HAP-1 (cell line): ENCODE measurements at regions not wholly inside any gene's neighbourhood (a gene's known extent, or its start where the extent isn't known, plus 50 kb on each side); places are given as distances from the start of the nearest gene placed in this dataset.

Experiments used
- DNase-seq, 2 experiments: peaks; one replicate each; pipeline ENCODE4 v3.0.0-alpha.2; 2016 to 2020; ENCODE audit warnings: low spot score in 2 of 2
- H3K27me3 ChIP-seq: fragments of 250-450 bp; sonication (Bioruptor Pico); 2 replicates; pipeline ENCODE4 v1.5.1; 2020; ENCODE audit warnings: low read depth, mild to moderate bottlenecking, moderate library complexity
- H3K36me3 ChIP-seq: fragments of 250-450 bp; sonication (Bioruptor Pico); replicated peaks from 2 replicates; pipeline ENCODE4 v1.5.1; 2020; ENCODE audit warnings: mild to moderate bottlenecking
- H3K4me1 ChIP-seq: fragments of 250-450 bp; sonication (Bioruptor Pico); 2 replicates; pipeline ENCODE4 v1.5.1; 2020; ENCODE audit warnings: mild to moderate bottlenecking
- H3K4me3 ChIP-seq: fragments of 250-450 bp; sonication (Bioruptor Pico); 2 replicates; pipeline ENCODE4 v1.5.1; 2020; ENCODE audit warnings: mild to moderate bottlenecking, moderate library complexity
- H3K9me3 ChIP-seq: fragments of 250-450 bp; sonication (Bioruptor Pico); 2 replicates; pipeline ENCODE4 v1.5.1; 2020; ENCODE audit warnings: mild to moderate bottlenecking, moderate library complexity
- in situ Hi-C: fragments of 300-500 bp; cut with MboI; formaldehyde crosslinking; loops from 3 replicates; pipeline ENCODE4 v1.14.3; 2020; ENCODE audit warnings: low sequenced_read_pairs, inconsistent platforms, mixed read lengths

DNA sequence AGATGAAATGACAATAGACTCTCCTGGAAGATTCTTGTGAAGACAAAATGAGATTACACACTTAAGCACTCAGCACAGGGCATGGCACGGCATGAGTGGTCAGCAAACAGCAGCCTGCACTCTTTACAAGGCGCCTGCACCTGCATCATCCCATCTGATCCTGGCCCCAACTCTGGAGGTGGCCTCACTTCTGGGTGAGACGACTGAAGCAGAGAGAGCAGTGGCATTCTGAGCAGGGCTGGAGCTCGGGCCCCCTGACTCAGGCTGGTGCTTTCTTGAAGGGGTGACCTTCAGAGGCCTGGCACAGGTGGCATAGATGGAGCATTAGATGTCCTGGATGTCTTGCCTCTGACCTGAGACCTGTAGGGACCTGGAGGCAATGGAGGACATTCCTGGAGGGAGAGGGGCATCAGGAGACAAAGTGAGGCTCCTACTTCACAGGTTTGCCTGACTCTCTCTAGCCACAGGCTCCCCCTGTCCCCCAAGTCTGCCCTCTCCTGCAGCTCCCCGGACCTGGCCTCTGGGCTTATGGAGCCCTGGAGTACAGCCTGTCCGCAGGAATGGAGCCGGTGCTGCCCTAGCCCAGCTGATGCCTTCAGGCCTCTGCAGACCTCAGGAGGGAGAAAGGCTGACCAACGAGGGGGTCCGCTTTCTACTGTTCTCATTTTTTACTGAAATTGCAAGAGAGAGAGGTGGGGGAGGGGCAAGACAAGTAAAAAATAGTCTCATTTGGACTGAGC, 65.5 kb upstream of the THY1 start:
- in situ Hi-C loops = loop anchor here (10.0 to 25.0 kb wide), 2 partner anchors 166 to 249 kb away; partner anchors contain the start of gene NECTIN1
- no peaks in the 10 kb centered on the region for H3K9me3 ChIP-seq
- DNase-seq = no peak
- H3K36me3 ChIP-seq = no peaks in the 10 kb centered on the region
- no peaks in the 10 kb centered on the region for H3K27me3 ChIP-seq
- H3K4me1 ChIP-seq = no peaks in the 10 kb centered on the region
- no peak overlapping the region for H3K4me3 ChIP-seq

DNA sequence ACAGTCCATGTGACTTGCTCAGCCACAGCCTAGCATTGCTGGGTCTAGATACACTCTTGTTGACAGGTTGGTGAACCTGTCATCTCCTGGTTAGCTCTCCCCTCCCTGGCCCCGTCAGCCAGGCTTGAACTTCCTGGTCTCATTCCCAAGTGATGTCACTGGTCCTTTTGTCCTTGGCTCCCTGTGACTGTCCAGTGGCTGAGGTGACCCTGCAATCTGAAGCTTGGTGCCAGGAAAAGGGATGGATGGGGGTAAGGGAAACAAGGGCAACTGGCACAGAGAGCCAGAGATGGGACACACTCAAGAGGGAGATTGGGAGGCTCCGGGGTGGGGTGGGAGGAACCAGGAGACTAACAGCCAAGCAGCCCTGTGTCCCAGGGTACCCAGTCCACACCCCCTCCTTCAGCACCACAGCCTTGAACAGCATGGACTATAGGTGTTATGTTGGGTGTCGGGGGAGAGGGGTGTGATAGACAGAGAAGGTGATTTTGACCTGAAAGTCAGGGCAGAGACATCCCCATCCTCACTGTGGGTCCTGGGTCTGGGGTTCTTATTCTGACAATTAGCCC, 63.8 kb upstream of the THY1 start:
- no peak for DNase-seq
- Histone ChIP-seq H3K27me3 (no peaks in the 10 kb centered on the region), H3K36me3 (no peaks in the 10 kb centered on the region), H3K9me3 (no peaks in the 10 kb centered on the region), H3K4me1 (no peaks in the 10 kb centered on the region), H3K4me3 (no peak overlapping the region)
- in situ Hi-C loops = loop anchor here (10.0 to 25.0 kb wide), 2 partner anchors 168 to 251 kb away; partner anchors contain the start of gene NECTIN1

DNA sequence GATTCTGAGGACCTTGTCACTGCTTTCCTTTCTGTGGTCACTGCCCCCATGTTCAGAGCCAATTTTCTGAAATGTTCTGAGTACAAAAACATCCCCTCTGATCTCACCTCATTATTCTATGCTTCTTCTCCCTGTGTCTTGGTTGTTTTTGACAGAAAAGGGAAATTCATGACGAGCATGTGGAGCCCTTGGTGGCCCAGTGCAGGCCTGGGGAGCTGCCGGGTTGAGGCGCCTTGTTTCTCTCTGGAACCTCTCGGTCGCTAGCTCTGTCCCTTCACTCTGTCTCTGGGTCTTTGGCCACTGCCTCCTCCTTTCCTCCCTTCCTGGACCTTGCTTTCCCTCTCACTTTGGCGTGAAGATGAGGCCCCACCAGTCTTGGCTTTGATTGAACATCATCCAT, 63.0 kb upstream of the THY1 start:
- no peak for DNase-seq
- Histone ChIP-seq H3K4me3 (no peak overlapping the region), H3K9me3 (no peaks in the 10 kb centered on the region), H3K27me3 (no peaks in the 10 kb centered on the region), H3K4me1 (no peaks in the 10 kb centered on the region), H3K36me3 (no peaks in the 10 kb centered on the region)
- in situ Hi-C loops = loop anchor here (10.0 to 25.0 kb wide), 2 partner anchors 169 to 251 kb away; partner anchors contain the start of gene NECTIN1

DNA sequence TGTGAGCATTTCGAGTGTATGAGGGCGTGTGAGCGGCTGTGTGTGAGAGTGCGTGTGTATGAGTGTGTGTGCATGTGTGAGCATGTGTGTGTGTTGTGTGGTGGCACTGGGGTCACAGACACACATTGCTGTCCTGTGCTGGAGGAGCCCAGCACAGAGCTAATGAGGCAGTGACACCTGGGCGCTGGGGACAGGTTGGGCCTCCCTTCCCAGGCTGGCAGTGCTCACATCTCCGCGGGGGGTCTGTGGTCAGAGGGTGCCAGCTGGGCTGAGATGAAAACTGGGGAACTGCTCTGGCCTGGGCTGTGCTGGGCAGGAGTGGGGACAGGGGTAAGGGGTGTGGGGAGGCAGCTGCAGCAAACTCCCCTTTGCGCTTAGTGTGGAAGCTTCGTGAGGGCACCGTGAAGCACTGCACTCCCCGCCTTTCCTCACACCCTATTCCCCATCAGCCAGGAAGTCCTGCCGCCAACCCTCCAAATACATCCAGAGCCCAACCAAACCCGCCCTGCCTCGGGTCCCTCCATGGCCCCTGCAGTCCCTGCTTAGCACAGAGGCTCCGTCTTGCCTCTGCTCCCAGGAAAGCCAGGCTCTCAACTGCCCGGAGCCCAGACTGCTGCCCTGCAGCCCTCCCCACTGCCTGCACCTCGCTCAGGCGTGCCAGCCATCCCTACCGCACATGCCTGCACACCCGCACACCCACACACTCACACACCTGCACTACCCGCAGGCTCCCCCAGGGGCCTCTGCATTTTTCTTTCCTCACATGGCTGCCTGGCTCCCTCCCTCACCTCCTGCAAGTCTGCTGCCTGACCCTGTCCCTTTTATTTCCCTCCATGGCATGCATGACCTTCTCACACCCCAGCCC, 62.0 kb upstream of the THY1 start:
- in situ Hi-C loops = loop anchor here (5.0 to 25.0 kb wide), 3 partner anchors 170 to 622 kb away; partner anchors contain the start of gene NECTIN1
- DNase-seq = peak in 1 of 2 experiments; percentile 47

DNA sequence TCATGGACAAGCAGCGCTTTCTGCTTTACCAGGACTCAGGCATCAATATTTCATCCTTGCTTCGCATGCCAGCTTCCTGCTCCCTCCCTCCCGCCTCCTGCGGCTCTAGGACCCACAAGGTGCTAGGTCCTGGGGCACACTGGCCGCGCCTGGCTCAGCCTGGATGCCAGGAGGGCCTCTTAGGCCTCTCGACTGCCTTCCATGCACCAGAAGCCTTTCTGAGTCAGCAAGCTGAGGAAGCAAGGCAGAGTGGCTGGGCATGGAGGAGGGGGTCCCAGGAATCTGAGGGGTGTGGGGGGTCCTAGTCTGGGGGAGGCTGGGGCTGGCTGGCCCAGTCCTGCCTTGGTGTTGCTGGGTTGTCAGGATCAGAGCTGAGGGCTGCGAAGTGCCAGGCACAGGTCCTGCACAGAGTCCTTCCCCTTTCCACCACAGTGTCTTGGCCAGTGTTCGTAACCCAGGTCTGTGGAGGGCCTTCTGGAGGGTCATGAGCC, 61.0 kb upstream of the THY1 start:
- Histone ChIP-seq H3K4me3 (no peak overlapping the region), H3K4me1 (no peaks in the 10 kb centered on the region), H3K36me3 (no peaks in the 10 kb centered on the region), H3K9me3 (no peaks in the 10 kb centered on the region), H3K27me3 (no peaks in the 10 kb centered on the region)
- DNase-seq = peak in 1 of 2 experiments; percentile 0
- in situ Hi-C loops = loop anchor here (5.0 to 25.0 kb wide), 3 partner anchors 171 to 623 kb away; partner anchors contain the start of gene NECTIN1

More for the DNA sequence above, 62.0 kb upstream of the THY1 start:
- no peaks in the 10 kb centered on the region for H3K27me3 ChIP-seq
- no peaks in the 10 kb centered on the region for H3K9me3 ChIP-seq
- no peaks in the 10 kb centered on the region for H3K36me3 ChIP-seq
- H3K4me3 ChIP-seq = no peak overlapping the region
- H3K4me1 ChIP-seq = no peaks in the 10 kb centered on the region

DNA sequence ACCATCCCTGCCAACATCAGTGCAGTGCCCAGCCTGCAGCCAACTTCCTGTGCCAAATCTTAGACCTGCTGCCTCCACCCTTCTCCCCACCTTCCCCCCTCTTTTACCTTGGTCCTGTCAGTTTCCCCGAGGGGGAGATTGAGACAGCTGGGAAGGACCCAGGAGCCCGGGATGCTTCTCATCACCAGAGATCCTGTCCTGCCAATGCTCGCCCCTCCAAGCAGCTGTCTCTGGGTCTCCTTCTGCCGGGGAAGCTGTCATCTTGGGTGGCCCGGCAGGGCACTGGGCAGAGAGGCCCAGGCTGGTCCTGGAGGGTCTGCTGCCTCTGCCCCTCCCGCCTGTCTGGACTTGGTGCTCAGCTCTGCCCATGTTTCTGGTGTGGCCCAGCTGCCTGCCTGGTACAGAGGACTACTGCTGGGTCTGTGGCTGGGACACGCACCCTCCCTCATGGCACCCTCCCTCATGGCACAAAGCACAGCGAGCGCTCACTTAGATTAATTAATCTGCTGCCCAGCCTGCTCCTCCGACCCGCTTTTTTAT, 60.4 kb upstream of the THY1 start:
- Histone ChIP-seq H3K27me3 (no peaks in the 10 kb centered on the region), H3K4me1 (no peaks in the 10 kb centered on the region), H3K9me3 (no peaks in the 10 kb centered on the region), H3K4me3 (no peak overlapping the region), H3K36me3 (no peaks in the 10 kb centered on the region)
- in situ Hi-C loops = loop anchor here (5.0 to 25.0 kb wide), 3 partner anchors 171 to 624 kb away; partner anchors contain the start of gene NECTIN1
- DNase-seq = no peak

DNA sequence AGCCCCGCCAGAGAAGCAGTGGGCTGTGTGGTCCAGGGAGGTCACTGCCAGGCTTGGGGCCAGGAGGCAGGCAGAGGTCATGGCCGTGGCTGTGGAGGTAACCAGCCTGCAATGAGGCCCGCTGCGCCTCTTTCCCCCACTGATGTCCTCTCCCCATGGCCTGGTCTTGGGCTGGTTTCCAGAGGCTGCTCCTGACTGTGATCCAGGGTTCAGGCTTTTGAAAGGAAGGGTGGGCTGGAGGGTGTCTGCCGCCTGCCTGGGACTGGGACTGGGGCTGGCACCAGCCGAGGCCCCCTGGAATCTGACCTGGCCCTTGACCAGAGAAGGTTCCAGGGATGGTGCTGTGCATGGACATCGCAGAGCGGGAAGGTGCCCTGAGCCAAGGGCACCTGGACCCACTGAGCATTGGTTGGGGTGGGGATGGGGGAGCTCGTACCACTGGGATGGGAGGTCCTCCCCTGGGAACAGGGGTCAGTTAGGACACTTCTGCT, 59.6 kb upstream of the THY1 start:
- Histone ChIP-seq H3K4me3 (no peak overlapping the region), H3K4me1 (no peaks in the 10 kb centered on the region), H3K9me3 (no peaks in the 10 kb centered on the region), H3K27me3 (no peaks in the 10 kb centered on the region), H3K36me3 (no peaks in the 10 kb centered on the region)
- in situ Hi-C loops = loop anchor here (5.0 to 25.0 kb wide), 3 partner anchors 172 to 625 kb away; partner anchors contain the start of gene NECTIN1
- DNase-seq = no peak

DNA sequence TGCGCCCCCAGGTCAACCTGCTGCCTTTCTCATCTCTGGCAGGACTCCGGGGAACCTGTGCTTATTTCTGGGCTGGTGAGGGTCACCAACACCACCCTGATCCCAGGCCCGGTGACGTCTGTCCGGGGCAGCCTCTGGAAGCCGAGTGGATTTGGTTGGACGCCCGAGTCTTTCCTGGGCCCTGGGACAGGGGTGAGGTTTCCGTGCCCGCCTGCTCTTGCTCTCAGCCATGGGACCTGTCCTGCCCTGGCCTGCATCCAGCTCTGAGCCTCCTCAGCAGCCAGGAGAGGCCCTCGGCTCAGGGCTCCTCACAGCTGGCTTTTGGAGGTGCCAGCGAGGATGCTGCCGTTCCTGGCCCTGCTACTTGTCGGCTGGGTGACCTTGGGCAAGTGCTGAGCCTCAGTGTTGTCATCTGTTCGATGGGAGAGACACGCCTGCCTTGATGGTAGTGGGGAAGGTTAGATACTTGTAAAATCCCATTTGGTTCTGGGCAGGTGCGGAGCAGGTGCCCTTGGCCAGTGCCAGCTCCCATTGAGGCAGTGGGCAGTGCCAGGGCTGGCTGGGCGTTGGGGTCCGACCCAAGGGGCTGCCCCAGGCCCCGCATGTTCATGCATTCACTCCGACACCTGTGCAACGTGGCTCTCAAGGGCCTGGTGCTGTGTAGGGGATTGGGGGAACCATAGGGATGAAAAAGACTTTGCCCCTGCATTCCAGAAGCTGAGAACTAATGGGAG, 58.9 kb upstream of the THY1 start:
- DNase-seq = no peak
- Histone ChIP-seq H3K27me3 (no peaks in the 10 kb centered on the region), H3K4me1 (no peaks in the 10 kb centered on the region), H3K36me3 (no peaks in the 10 kb centered on the region), H3K9me3 (no peaks in the 10 kb centered on the region), H3K4me3 (no peak overlapping the region)
- in situ Hi-C loops = loop anchor here (5.0 to 25.0 kb wide), 3 partner anchors 173 to 625 kb away; partner anchors contain the start of gene NECTIN1

DNA sequence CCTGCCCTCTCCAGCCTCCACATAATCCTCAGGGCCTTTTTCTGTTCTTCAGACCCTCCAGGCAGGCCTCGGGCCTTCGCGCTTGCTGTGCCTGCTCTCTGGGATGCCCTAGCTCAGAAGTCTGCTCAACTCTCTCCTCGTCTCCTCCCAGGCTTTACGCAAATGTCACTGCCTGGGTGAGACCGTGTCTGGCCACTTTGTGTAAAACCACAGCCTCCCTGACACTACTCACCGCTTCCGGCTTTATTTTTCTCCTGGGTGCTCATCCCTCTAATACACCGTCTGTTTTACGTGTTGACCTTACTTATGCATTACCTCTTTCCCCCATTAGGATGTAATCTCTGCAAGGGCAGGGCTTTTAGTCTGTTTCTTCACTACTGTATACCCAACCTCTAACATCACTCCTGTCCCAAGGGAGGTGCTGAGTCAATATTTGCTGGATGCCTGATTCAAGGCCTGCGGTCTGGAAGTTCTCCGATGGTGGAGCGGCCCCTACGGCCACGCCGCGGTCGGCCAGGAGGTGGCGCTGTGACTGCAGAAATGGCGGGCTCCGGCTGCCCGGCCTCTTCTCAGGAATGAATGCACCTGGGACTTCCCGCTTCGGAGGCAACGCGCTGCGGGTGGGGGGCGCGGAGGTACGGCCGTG, 58.2 kb upstream of the THY1 start:
- in situ Hi-C loops = loop anchor here (5.0 to 25.0 kb wide), 3 partner anchors 174 to 626 kb away; partner anchors contain the start of gene NECTIN1
- H3K36me3 ChIP-seq = no peaks in the 10 kb centered on the region
- H3K9me3 ChIP-seq = no peaks in the 10 kb centered on the region

DNA sequence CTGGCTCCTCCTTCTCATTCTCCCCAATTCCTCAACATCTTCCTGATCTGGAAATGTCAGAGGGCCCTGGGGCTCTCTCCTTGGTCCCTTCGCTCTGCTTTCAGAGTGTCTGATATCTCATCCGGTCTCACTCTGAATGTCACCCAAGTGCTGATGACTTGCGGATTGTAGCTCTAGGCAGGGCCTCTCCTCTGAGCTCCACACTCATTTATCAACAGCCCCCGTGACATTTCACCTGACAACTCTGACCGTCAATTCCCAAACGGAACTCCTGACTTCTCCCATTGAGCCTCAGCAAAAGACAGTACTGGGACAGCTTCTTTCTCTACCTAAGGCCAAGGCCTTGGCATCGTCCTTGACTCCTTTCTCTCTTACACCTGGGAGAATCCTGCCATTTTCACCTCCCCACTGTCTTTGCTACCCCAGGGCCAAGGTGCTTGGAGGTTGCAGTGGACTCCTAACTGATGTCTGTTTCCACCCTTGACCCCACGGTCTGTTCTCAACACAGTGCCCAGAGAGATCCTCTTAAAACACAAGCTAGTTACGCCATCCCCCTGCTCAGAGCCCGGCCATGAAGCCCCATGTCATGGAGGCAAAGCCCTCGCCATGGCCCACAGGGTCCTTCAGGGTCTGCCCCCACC, 57.5 kb upstream of the THY1 start:
- DNase-seq = peak in 1 of 2 experiments; percentile 1

More for the DNA sequence above, 58.2 kb upstream of the THY1 start:
- H3K27me3 ChIP-seq = no peaks in the 10 kb centered on the region
- H3K4me1 ChIP-seq = no peaks in the 10 kb centered on the region
- no peak overlapping the region for H3K4me3 ChIP-seq
- DNase-seq = peak; percentile 69 to 90

DNA sequence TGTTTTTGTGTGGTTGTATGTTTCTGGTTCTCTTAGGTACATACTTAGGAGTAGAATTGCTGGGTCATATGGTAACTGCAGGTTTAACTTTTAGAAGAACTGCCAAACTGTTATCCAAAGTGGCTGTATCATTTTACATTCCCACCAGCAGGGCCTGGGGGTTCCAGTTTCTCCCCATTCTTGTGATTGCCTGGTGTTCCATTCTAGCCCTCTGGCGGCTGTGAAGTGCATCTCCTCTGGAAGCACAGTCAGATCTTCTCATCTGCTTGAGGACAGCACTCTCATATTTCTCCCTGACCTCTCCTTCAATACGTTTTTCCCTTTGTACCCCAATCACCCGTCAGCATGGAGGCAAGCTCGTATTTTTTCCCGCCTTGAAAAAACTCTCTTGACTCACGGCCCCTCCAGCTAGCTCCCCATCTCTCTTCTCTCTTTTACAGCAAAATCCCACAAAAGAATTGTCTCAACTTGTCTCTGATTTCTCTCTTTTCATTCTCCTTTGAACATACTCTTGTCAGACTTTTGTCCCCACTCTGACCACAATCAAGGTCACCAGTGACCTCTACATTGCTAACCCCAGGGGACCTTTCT, 56.8 kb upstream of the THY1 start:
- Histone ChIP-seq H3K4me3 (no peak overlapping the region), H3K36me3 (no peaks in the 10 kb centered on the region), H3K9me3 (no peaks in the 10 kb centered on the region), H3K4me1 (no peaks in the 10 kb centered on the region), H3K27me3 (no peaks in the 10 kb centered on the region)
- peak in 1 of 2 experiments; percentile 16 for DNase-seq
- in situ Hi-C loops = loop anchor here (5.0 to 25.0 kb wide), 3 partner anchors 175 to 628 kb away; partner anchors contain the start of gene NECTIN1

More for the DNA sequence above, 57.5 kb upstream of the THY1 start:
- Histone ChIP-seq H3K4me1 (no peaks in the 10 kb centered on the region), H3K4me3 (no peak overlapping the region), H3K36me3 (no peaks in the 10 kb centered on the region), H3K27me3 (no peaks in the 10 kb centered on the region), H3K9me3 (no peaks in the 10 kb centered on the region)
- in situ Hi-C loops = loop anchor here (5.0 to 25.0 kb wide), 3 partner anchors 174 to 627 kb away; partner anchors contain the start of gene NECTIN1
